Thoracic aorta (tissue), 2 donors: ENCODE measurements at regions not wholly inside any gene's neighbourhood (a gene's known extent, or its start where the extent isn't known, plus 50 kb on each side); places are given as distances from the start of the nearest gene placed in this dataset.
"Not testable (repeated sequence)": the region's sequence is repeated elsewhere in the genome, so short reads cannot be mapped to it uniquely, and the experiment has no call there.

Experiments used
- ATAC-seq: fragments of 150-250 bp; one replicate; pipeline ENCODE4 v1.8.0; 2017; ENCODE audit warnings: low read depth; ENCODE audit not compliant: insufficient number of reproducible peaks, low FRiP score
- DNase-seq: peaks from one replicate; pipeline ENCODE4 v3.0.0-alpha.2; 2020; ENCODE audit warnings: low spot score
- H3K27ac ChIP-seq, 2 donors: fragments of 200-600 bp; sonication (generic); 1 replicate in 1 of 2; 2 replicates in 1 of 2; pipeline ENCODE4 v1.5.1; 2016; ENCODE audit warnings: mild to moderate bottlenecking in 2 of 2, moderate library complexity in 2 of 2
- H3K27me3 ChIP-seq: fragments of 200-600 bp; sonication (generic); replicated peaks from 2 replicates; pipeline ENCODE4 v1.6.0; 2016; ENCODE audit warnings: mild to moderate bottlenecking; ENCODE audit not compliant: insufficient read depth
- H3K36me3 ChIP-seq: fragments of 200-600 bp; sonication (generic); one replicate; pipeline ENCODE4 v1.5.1; 2016
- H3K4me1 ChIP-seq, 2 donors: fragments of 200-600 bp; sonication (generic); 1 replicate in 1 of 2; 2 replicates in 1 of 2; pipeline versions ENCODE4 v1.5.1 to v1.6.0; 2016; ENCODE audit warnings: low read depth in 2 of 2, mild to moderate bottlenecking in 1 of 2; ENCODE audit not compliant: control insufficient read depth in 1 of 2
- H3K4me3 ChIP-seq: fragments of 200-600 bp; sonication (generic); 2 replicates; pipeline ENCODE4 v1.5.1; 2016; ENCODE audit warnings: mild to moderate bottlenecking
- H3K9me3 ChIP-seq: fragments of 200-600 bp; sonication (generic); 2 replicates; pipeline ENCODE4 v1.5.1; 2016
- TF ChIP-seq, protein P1 (sequence below): fragments of 200-600 bp; sonication (generic); IDR thresholded peaks from one replicate; pipeline ENCODE4 v1.5.1; 2019; ENCODE audit warnings: antibody characterized with exemption

DNA sequence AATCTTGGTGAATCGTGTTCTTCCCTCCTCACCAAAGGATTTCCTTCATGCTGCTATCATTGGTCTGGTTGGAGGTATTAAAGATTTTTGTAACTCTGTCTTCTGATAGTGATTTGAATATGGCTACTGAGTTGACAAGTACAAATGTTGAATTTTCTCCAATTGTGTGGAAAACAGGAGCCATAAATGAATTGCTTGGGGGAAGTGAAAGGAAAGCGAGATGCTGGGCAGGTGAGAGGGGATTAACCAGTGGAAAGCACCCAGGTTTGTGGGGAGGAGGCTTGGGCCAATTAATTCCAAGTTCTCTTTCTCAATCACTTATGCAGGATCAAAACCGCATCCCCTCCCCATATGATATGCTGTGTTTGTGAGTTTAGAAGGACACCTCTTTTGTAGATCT lies 372.5 kb downstream of the IL20RB start:
- H3K4me1 ChIP-seq = no peaks in the 10 kb centered on the region
- no peak overlapping the region for H3K27ac ChIP-seq
- no peaks in the 10 kb centered on the region for H3K36me3 ChIP-seq
- H3K9me3 ChIP-seq = no peaks in the 10 kb centered on the region
- TF ChIP-seq, protein P1, sequence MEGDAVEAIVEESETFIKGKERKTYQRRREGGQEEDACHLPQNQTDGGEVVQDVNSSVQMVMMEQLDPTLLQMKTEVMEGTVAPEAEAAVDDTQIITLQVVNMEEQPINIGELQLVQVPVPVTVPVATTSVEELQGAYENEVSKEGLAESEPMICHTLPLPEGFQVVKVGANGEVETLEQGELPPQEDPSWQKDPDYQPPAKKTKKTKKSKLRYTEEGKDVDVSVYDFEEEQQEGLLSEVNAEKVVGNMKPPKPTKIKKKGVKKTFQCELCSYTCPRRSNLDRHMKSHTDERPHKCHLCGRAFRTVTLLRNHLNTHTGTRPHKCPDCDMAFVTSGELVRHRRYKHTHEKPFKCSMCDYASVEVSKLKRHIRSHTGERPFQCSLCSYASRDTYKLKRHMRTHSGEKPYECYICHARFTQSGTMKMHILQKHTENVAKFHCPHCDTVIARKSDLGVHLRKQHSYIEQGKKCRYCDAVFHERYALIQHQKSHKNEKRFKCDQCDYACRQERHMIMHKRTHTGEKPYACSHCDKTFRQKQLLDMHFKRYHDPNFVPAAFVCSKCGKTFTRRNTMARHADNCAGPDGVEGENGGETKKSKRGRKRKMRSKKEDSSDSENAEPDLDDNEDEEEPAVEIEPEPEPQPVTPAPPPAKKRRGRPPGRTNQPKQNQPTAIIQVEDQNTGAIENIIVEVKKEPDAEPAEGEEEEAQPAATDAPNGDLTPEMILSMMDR = no peak
- no peak for DNase-seq
- no peak overlapping the region for H3K4me3 ChIP-seq
- no peaks in the 10 kb centered on the region for H3K27me3 ChIP-seq
- ATAC-seq = no peak

DNA sequence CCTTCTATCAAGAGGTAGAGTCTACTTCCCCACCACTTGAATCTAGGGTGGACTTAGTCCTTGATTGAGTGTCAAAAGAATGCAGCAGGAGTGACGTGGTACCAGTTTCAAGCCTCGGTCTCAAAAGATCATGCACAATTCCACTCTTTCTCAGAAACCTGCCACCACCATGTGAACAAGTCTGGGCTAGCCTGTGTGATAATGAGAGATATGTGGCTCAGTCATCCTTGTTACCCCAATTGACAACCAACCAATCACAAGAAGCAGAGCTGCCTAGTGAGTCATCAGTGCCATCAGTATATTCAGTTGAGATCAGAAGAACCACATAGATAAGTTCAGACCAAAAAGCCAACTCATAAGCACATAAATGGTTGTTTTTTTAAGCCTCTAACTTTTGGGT lies 374.5 kb downstream of the IL20RB start:
- TF ChIP-seq, protein P1 = no peak
- DNase-seq (no peak), ATAC-seq (no peak)
- no peaks in the 10 kb centered on the region for H3K27me3 ChIP-seq
- no peaks in the 10 kb centered on the region for H3K4me1 ChIP-seq
- H3K9me3 ChIP-seq = no peaks in the 10 kb centered on the region
- no peak overlapping the region for H3K27ac ChIP-seq
- H3K4me3 ChIP-seq = no peak overlapping the region
- H3K36me3 ChIP-seq = no peaks in the 10 kb centered on the region

DNA sequence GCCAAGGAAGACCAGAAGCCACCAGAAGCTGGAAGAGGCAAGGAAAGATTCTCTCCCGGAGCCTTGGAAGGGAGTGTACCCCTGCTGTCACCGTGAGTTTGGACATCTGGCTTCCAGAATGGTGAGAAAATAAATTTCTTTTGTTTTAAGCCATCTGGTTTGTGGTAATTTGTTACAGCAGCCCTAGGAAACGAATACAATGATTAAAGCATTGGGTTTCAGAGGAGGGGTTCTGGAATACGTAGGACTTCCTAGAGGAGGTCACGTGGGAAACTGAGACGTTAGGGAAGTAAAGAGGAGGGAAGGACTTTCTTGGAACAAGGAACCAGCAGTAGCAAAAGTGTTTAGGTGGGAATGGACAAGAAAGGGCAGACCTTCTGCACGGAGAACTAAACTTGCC lies 377.7 kb downstream of the IL20RB start:
- TF ChIP-seq, protein P1 = no peak
- H3K27ac ChIP-seq = no peak overlapping the region
- no peaks in the 10 kb centered on the region for H3K36me3 ChIP-seq
- H3K4me3 ChIP-seq = no peak overlapping the region
- H3K27me3 ChIP-seq = no peaks in the 10 kb centered on the region
- H3K4me1 ChIP-seq = no peaks in the 10 kb centered on the region
- ATAC-seq (no peak), DNase-seq (no peak)
- no peaks in the 10 kb centered on the region for H3K9me3 ChIP-seq

DNA sequence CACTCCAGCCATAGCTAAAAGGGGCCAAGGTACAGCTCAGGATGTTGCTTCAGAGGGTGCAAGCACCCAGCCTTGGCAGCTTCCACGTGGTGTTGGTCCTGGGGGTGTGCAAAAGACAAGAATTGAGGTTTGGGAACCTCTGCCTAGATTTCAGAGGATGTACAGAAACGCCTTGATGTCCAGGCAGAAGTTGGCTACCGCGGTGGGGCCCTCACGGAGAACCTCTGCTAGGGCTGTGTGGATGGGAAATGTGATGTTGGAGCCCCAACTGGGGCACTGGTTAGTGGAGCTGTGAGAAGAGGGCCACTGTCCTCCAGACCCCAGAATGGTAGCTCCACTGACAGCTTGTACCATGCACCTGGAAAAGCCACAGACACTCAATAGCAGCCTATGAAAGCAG lies 380.6 kb downstream of the IL20RB start:
- not testable (repeated sequence) for H3K27me3 ChIP-seq, H3K9me3 ChIP-seq, H3K27ac ChIP-seq, ATAC-seq, H3K36me3 ChIP-seq, DNase-seq, H3K4me1 ChIP-seq, H3K4me3 ChIP-seq

DNA sequence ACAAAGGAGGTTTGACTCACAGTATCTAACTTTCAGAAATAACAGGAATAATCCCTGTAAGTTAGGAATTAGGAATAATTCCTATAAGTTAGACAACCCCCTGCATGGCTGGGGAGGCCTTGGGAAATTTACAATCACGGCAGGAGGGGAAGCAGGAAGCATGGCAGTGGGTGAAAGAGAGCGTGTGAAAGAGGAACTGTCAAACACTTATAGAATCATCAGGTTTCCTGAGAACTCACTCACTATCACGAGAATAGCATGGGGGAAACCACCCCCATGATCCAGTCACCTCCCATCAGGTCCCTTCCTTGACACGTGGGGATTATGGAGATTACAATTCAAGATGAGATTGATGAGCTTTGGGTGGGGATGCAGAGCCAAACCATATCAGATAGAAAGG lies 385.5 kb downstream of the IL20RB start:
- Histone ChIP-seq H3K27ac (no peak overlapping the region), H3K27me3 (no peaks in the 10 kb centered on the region), H3K4me1 (no peaks in the 10 kb centered on the region), H3K9me3 (no peaks in the 10 kb centered on the region), H3K36me3 (no peaks in the 10 kb centered on the region), H3K4me3 (no peak overlapping the region)
- no peak for ATAC-seq
- TF ChIP-seq, protein P1 = no peak
- DNase-seq = no peak

DNA sequence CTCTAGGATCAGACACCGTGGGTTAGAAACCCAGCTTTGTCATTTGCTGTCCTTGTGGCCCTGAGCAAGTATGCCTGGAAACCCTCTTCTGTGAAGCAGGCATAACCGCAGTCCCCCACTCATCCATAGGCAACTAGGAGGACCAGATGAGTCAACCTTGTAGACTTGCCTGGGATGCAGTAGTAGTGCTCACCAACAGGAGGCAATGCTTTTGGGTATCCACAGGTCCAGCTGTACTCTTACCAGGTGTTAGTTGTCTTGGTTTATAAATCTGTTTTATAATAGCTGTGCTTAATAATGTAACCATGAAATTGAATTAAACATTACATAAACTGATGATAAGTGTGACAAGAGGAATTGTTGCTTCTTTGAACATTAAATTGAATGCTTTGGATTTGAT lies 389.3 kb downstream of the IL20RB start:
- Histone ChIP-seq H3K27ac (no peak overlapping the region), H3K27me3 (no peaks in the 10 kb centered on the region), H3K4me3 (no peak overlapping the region), H3K9me3 (no peaks in the 10 kb centered on the region), H3K36me3 (no peaks in the 10 kb centered on the region), H3K4me1 (no peaks in the 10 kb centered on the region)
- TF ChIP-seq, protein P1 = no peak
- DNase-seq (no peak), ATAC-seq (no peak)
